Astrocyte of the cerebellum (primary cell): ENCODE measurements at regions not wholly inside any gene's neighbourhood (a gene's known extent, or its start where the extent isn't known, plus 50 kb on each side); places are given as distances from the start of the nearest gene placed in this dataset.

Experiments
- DNase-seq: peaks from one replicate; pipeline ENCODE4 v3.0.0-alpha.2; 2011; ENCODE audit warnings: low read depth
- H3K4me3 ChIP-seq: 2 replicates; pipeline ENCODE4 v1.5.1; 2011; ENCODE audit warnings: mild to moderate bottlenecking, low read depth, low read length, moderate library complexity
- in situ Hi-C: cut with HindIII; loops from 2 replicates; pipeline ENCODE4 v1.10.0; 2017; ENCODE audit warnings: low sequenced_read_pairs
- TF ChIP-seq, protein P1 (sequence below): IDR thresholded peaks from 2 replicates; pipeline ENCODE4 v1.5.1; 2012; ENCODE audit warnings: low read length, low read depth, moderate library complexity, mild to moderate bottlenecking; ENCODE audit errors: missing control alignments

GRCh38 chr3:104523136-104523535 is 843.6 kb upstream of the ALCAM start:
- H3K4me3 ChIP-seq, result no peak overlapping the region
- no peak for DNase-seq
- TF ChIP-seq, protein P1, sequence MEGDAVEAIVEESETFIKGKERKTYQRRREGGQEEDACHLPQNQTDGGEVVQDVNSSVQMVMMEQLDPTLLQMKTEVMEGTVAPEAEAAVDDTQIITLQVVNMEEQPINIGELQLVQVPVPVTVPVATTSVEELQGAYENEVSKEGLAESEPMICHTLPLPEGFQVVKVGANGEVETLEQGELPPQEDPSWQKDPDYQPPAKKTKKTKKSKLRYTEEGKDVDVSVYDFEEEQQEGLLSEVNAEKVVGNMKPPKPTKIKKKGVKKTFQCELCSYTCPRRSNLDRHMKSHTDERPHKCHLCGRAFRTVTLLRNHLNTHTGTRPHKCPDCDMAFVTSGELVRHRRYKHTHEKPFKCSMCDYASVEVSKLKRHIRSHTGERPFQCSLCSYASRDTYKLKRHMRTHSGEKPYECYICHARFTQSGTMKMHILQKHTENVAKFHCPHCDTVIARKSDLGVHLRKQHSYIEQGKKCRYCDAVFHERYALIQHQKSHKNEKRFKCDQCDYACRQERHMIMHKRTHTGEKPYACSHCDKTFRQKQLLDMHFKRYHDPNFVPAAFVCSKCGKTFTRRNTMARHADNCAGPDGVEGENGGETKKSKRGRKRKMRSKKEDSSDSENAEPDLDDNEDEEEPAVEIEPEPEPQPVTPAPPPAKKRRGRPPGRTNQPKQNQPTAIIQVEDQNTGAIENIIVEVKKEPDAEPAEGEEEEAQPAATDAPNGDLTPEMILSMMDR, result no peak
- in situ Hi-C loops, result no loop called here

DNA sequence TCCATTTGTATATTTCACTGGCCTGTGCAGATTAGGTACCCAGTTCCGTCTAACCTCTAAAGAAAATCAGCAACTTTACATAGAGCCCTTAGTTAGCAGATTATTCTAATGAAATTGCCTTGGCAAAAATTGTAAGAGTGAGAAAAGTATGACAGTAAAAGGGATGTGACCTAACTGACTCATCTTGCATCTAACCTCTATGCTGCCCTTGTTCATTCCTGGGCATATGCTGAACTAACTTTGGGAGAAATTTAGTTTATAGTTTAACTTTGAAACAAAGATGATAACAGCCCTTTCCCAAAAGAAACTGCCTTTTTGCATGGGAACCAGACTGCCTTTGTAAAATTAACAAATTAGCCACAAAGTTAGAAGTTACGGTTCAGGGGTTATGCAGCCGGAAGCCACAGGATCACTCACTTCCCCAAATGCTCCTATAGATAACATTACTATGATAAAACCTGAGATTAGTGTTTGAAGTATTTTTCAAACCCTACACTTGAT is 839.8 kb upstream of the ALCAM start:
- DNase-seq, result no peak
- in situ Hi-C loops, result no loop called here
- TF ChIP-seq, protein P1, result no peak
- no peak overlapping the region for H3K4me3 ChIP-seq

- in situ Hi-C loops, result no loop called here
- no peak for DNase-seq
- TF ChIP-seq, protein P1, result no peak
- no peak overlapping the region for H3K4me3 ChIP-seq
Observed at GRCh38 chr3:104530934-104531333, 835.8 kb upstream of the ALCAM start.

- TF ChIP-seq, protein P1, result no peak
- in situ Hi-C loops, result no loop called here
Observed at GRCh38 chr3:104536715-104537114, 830.0 kb upstream of the ALCAM start.

DNA sequence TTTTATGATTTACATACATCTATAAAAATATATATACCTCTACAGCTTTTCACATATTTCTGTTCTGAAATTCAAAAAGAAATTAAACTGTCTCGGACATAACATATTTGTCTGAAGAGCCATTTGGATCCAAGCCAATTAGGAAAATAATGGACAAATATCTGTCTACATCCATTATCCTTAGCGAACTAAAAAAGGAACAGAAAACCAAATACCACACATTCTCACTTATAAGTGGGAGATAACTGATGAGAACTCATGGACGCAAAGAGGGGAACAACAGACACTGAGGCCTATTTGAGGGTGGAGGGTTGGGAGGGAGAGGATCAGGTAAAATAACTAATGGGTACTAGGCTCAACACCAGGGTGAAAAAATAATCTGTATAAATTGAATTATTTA is 829.4 kb upstream of the ALCAM start:
- TF ChIP-seq, protein P1, result no peak
- H3K4me3 ChIP-seq, result no peak overlapping the region
- in situ Hi-C loops, result no loop called here
- no peak for DNase-seq

More at GRCh38 chr3:104536715-104537114, 830.0 kb upstream of the ALCAM start:
- H3K4me3 ChIP-seq, result no peak overlapping the region
- DNase-seq, result no peak

DNA sequence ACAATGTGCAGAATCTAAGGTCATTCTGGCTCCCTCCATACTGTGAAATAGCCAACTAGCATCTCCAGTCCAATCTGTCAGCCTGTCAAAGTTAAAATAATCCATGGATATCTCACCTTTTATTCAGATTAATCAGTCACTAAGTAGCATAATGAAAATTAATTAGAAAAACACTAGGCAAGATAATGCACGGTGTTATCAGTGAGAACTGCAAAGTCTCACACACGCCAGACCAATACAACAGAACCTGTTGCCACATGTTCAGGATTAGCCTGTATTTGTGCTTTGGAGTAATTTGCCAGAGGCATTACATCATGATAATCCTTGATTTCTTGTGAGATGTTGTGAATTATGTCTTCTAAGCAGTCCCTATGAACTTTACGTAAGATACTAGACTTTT is 820.4 kb upstream of the ALCAM start:
- DNase-seq, result no peak
- H3K4me3 ChIP-seq, result no peak overlapping the region
- TF ChIP-seq, protein P1, result no peak
- in situ Hi-C loops, result no loop called here

GRCh38 chr3:104547031-104547430 is 819.7 kb upstream of the ALCAM start:
- TF ChIP-seq, protein P1, result no peak
- DNase-seq, result no peak
- in situ Hi-C loops, result no loop called here
- no peak overlapping the region for H3K4me3 ChIP-seq
